GM19324 (cell line): ENCODE measurements at regions not wholly inside any gene's neighbourhood (a gene's known extent, or its start where the extent isn't known, plus 50 kb on each side); places are given as distances from the start of the nearest gene placed in this dataset.

Source experiments
- ATAC-seq: cut with Tn5 transposase; IDR thresholded peaks from one replicate; pipeline ENCODE4 v1.9.1; 2021; ENCODE audit warnings: mild to moderate bottlenecking, moderate library complexity; ENCODE audit not compliant: unreplicated experiment, low FRiP score

DNA sequence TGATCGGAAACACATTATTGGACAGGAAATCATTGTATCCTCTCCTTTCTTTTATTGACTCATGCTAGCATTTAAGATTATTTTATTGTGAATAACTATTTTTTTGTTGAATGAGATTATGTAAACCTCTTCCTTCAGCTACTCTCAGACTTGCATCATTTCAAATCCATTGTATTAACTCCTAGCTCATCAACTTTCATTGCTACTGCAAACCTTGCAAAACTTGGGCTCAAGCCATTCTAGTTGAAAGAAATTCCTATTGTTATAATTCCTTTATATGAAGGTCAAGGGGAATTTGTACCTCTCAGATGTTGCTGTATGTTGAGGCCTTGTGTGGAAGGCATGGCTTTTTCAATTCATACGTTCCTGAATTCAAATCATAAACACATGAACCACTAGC, 1764.6 kb downstream of the SUCLG1 start:
- no peak for ATAC-seq

GRCh38 chr2:82690757-82691411, 1768.2 kb downstream of the SUCLG1 start:
- no peak for ATAC-seq

GRCh38 chr2:82675186-82675585, 1783.9 kb downstream of the SUCLG1 start:
- no peak for ATAC-seq

DNA sequence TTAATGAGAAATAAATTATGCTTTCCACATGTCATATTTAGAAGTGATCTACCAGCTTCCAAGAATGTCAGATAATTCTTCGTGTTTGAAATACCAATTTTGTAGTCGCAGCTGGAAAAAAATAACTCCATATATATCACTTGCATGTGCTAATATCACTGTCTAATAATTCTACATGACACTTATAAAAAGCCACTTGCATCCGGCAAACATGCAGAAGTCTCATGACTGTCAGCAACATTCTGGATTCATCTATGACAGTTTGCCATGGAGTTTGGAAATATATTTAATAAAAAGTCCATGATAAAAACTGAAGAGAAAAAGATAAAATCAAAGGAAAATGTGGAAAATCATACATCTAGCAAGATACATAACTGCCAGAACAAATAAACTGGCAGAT, 1784.4 kb downstream of the SUCLG1 start:
- no peak for ATAC-seq

GRCh38 chr2:82667491-82667890, 1791.6 kb downstream of the SUCLG1 start:
- no peak for ATAC-seq

DNA sequence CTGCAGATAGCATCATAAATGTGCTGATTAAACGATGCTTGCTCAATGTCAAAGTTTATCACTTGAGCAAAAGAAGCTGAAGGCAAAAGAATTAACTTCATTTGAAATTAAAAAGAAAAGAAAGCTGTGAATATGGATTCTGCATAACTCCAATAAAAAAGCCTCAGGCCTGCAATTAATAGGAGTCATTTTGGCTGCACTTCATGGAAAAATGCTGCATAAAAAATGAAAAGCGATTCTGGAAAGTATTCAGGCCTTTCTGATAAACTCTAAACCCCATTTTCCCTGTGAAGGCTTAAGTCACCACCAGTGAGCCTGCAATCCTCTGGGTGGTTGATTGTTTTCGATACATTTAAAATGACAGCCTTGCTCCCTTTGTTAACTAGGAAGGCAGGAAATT, 1793.4 kb downstream of the SUCLG1 start:
- no peak for ATAC-seq

DNA sequence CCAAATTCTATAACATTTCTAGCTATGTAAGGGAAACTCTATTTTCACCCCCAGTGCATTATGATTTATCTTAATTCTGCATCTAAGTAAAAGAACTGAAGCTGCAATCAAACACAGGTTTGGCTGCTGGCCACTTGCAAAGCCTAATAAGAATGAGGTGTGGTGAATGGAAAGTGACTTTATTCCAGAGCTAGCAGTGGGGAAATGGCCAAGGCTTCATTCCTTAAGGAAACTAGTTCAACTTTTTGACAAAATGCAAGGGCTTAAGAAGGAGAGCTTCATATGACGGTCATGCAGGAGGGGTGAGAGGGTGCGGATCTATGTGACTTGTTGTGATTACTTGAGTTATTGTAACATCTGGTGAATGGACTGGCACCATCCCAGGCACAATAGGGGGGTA, 1802.0 kb downstream of the SUCLG1 start:
- ATAC-seq, result no peak

- no peak for ATAC-seq
Measured at GRCh38 chr2:82656420-82656819, 1802.7 kb downstream of the SUCLG1 start.

GRCh38 chr2:82652117-82652516, 1807.0 kb downstream of the SUCLG1 start:
- ATAC-seq, result no peak

GRCh38 chr2:82650038-82650437, 1809.0 kb downstream of the SUCLG1 start:
- ATAC-seq, result no peak

GRCh38 chr2:82641598-82642180, 1817.4 kb downstream of the SUCLG1 start:
- no peak for ATAC-seq

GRCh38 chr2:82636402-82637020, 1822.6 kb downstream of the SUCLG1 start:
- ATAC-seq, result no peak

GRCh38 chr2:82599021-82599420, 1860.1 kb downstream of the SUCLG1 start:
- no peak for ATAC-seq

GRCh38 chr2:82596581-82596980, 1862.5 kb downstream of the SUCLG1 start:
- no peak for ATAC-seq

GRCh38 chr2:82591718-82592117, 1867.4 kb downstream of the SUCLG1 start:
- ATAC-seq, result no peak

- no peak for ATAC-seq
Measured at GRCh38 chr2:82576656-82577055, 1882.4 kb downstream of the SUCLG1 start.

- no peak for ATAC-seq
Measured at GRCh38 chr2:82539280-82539621, 1919.8 kb downstream of the SUCLG1 start.

DNA sequence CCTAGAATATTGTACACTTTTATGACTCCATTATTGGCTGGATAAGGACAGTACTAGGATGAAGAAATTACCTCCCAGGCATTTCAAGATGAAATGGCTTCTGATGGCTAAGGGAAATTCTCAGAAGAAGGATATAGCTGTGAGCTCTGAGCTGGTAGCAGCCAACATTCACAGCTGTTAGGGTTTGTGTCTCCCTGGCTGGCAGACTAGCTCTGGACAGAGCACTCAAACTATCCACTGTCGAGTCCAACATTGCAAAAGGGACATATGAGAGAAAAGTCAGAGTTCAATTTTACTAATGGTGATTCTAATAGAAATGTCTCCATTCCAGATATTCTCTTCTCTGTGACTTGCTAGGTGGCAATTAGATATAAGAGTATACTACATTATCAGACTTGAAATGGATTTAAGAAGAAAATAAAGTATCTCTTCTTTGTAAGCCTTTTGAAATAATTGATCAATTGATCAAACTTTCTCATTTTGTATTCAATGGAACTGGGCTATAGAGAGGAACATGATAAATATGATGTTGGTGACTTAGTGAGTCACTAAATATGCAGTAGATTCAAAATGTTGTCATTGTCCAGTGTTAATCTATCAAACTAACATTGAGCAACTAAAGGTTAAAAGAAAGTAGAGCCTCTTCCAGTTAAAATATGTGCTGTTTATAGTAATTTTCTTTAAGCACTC, 1920.3 kb downstream of the SUCLG1 start:
- no peak for ATAC-seq

GRCh38 chr2:82528288-82528687, 1930.8 kb downstream of the SUCLG1 start:
- no peak for ATAC-seq

GRCh38 chr2:82527124-82527523, 1932.0 kb downstream of the SUCLG1 start:
- ATAC-seq, result no peak

DNA sequence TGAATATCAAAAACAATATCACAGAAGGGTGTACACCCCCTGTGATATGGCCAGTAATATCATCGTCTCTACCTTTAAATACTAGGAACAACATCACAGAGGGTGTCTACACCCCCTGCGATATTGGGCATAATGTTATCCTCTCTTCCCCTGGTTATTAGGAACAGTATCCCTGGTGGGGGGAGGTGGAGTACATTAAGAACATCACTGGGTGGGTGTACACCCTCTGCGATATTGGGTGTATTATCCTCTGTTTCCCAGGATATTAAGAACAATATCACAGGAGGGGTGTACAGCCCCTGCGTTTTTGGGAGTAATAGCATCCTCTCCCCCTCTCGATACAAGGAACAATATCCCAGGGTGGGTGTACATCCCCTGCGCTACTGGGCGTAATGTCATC, 1932.8 kb downstream of the SUCLG1 start:
- no peak for ATAC-seq

GRCh38 chr2:82525744-82526143, 1933.3 kb downstream of the SUCLG1 start:
- no peak for ATAC-seq
